ENCODE measurements at regions not wholly inside any gene's neighbourhood (a gene's known extent, or its start where the extent isn't known, plus 50 kb on each side); places are given as distances from the start of the nearest gene placed in this dataset.
A peak's percentile ranks its signal among the peaks of the same experiment; 100 is the strongest.

DNA sequence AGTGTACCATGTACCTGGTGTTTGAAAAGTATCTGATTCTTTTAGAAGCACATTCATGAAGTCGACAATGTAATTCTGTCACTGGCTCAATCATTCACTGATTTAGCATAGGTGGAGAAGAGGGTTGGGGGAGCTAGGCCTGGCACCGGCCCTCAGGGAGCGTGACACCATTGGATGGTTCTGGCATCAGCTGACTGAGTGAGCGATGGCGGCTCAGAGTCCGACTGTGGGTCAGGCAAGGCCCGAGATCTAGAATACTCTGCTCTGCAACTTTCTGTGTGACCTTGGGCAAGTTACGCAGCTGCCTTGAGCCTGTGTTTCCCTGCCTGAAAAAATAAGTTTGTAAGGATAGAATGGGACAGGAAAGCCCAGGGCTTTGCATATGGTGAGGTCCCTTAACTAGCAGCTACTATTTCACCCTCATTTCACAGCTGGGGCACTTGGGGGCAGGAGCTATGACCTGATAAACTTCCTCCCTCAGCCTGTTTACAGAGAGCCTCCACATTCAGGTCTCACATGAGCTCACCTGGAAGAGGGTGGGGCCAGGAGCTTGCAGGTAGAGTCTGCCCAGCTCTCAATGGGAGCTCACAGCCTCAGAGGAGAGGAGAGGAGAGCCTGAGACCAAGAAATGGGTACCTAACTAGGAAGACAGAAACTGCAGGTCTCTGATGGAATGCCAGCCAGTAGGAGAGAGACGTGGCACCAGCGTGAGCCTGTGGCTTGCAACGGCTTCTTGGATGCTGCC, 153.7 kb upstream of the TLE3 start:
- H3K27ac ChIP-seq = no peak overlapping the region
- no peaks in the 10 kb centered on the region for H3K36me3 ChIP-seq
- no peaks in the 10 kb centered on the region for H3K27me3 ChIP-seq
- no peaks in the 10 kb centered on the region for H3K9me3 ChIP-seq
- intact Hi-C loops (cut with DNase I) = no loop called here
- DNase-seq = no peak
- no peak overlapping the region for H3K4me3 ChIP-seq
- no peak for TF ChIP-seq CTCF (IDR thresholded peaks at IDR 0.05)
- no peak for ATAC-seq
- H3K4me1 ChIP-seq = peaks cover 0 to 6% of the 10 kb centered on the region in 2 donors

GRCh38 chr15:70250208-70251201, 152.8 kb upstream of the TLE3 start:
- Histone ChIP-seq H3K36me3 (no peaks in the 10 kb centered on the region), H3K9me3 (no peaks in the 10 kb centered on the region), H3K4me3 (no peak overlapping the region), H3K27me3 (no peaks in the 10 kb centered on the region), H3K27ac (no peak overlapping the region), H3K4me1 (peaks cover 0 to 15% of the 10 kb centered on the region in 2 donors)
- TF ChIP-seq CTCF (IDR thresholded peaks at IDR 0.05) = no peak
- peak in 1 of 4 donors; percentile 29 for DNase-seq
- ATAC-seq = no peak
- intact Hi-C loops (cut with DNase I) = no loop called here

DNA sequence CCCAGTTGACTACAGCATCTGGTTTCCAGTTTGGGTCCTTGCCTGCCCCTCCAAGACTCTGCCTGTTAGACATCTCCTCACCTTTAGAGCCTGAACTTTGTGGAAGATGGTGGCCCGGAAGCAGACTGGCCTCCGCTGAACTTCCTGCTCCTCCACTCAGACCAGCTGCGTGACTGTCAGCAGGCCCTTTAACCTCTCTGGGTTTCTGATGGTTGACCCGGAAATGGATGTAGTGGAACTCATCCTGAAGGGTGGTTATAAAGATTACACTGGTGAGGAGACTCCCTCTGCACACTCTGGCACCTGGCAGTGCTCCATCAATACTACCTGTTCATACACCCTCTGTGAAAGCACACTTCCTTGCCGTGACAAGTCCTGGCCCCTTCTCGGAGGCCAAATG, 151.9 kb upstream of the TLE3 start:
- Histone ChIP-seq H3K27ac (no peak overlapping the region), H3K4me3 (no peak overlapping the region), H3K4me1 (peaks cover 0 to 18% of the 10 kb centered on the region in 2 donors), H3K9me3 (no peaks in the 10 kb centered on the region), H3K27me3 (no peaks in the 10 kb centered on the region), H3K36me3 (no peaks in the 10 kb centered on the region)
- intact Hi-C loops (cut with DNase I) = no loop called here
- DNase-seq = no peak
- no peak for TF ChIP-seq CTCF (IDR thresholded peaks at IDR 0.05)
- no peak for ATAC-seq

DNA sequence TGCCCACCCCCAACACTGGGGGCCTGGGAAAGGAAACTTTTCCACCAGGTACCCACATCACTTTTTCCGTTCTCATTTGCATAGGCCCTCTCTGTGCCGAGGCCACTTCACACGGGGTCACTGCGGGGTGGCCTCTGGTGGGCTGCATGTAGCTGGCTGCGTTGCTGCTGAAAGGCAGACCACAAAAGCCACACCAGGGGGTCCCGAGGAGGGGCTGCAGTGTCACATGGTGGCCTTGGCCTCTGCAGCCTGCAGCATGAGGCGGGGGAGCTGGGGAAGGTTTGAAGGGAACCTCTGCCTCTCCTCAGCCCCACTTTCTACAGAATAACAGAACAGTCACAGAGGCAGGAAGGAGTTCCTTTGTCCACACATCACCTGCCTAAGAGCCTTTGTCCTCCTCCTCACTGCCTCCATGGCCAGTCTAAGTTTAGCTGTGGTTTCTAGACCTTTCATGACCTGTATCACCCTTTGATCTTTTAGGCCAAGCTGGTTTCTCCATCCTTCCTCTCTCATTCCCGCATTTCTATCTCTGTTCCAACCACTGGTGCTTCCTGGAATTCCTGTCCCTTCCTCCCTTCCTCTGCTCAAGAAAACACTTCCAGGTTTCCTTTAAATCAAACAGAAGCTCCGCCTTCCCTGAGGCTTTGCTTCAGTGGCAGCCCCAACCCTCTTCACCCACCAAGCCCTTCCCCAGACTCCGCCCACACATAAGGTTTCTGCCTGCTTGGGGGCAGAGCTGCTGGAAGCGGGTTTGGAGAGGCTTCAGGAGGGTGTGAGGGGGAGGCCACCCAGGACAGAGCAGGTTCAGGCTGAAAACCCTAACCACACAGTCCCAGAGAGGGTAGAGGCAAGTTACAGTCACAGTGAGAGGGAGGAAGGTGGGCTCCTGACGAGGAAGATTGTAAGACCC, 150.7 kb upstream of the TLE3 start:
- Histone ChIP-seq H3K9me3 (no peaks in the 10 kb centered on the region), H3K4me3 (no peak overlapping the region), H3K36me3 (no peaks in the 10 kb centered on the region), H3K27me3 (no peaks in the 10 kb centered on the region), H3K27ac (no peak overlapping the region), H3K4me1 (peaks cover 0 to 18% of the 10 kb centered on the region in 2 donors)
- intact Hi-C loops (cut with DNase I) = no loop called here
- DNase-seq = no peak
- ATAC-seq = no peak
- TF ChIP-seq CTCF (IDR thresholded peaks at IDR 0.05) = no peak
